ENCODE measurements at regions not wholly inside any gene's neighbourhood (a gene's known extent, or its start where the extent isn't known, plus 50 kb on each side); places are given as distances from the start of the nearest gene placed in this dataset.
"Not testable (repeated sequence)": the region's sequence is repeated elsewhere in the genome, so short reads cannot be mapped to it uniquely, and the experiment has no call there.

DNA sequence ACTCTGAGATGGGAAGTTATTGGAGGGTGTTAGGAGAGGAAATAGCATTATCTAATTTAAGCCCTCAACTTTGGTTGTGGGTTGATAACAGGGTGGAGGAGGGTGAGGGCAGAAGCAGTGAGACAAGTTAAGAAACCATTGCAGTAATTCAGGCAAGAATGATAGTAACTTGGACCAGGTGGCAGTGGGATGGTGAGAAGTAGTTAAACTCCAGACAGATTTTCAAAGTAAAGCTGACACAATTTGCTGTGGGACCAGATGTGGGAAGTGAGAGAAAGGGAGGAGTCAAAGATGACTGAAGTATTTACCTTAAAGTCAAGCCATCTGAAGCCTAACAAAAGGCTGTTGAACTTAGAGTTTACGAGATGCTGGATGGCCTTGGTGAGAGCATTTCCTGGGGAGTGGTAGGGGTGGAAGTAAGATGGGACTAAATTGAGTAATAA lies 163.2 kb upstream of the KLF7 start:
- no peak for DNase-seq (ENCODE audit: low spot score)

DNA sequence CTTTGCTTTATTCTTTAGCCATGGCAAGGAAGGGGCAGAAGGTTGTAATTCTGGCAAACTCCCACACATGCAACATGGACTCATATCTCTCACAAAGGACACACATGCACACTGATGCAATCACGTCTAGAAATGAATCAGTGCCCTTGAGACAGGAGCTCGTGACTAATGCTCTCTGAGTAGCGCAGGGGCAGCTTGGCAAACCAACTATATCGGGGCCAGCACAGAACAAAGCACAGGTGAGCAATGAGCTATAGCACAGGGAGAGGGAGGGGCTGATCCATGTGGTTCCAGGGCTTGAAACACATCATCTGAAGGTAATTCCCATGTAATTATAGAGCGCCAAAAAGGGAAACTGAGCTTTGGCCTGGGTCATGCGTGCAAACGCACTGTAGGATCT lies 165.2 kb upstream of the KLF7 start:
- DNase-seq (ENCODE audit: low spot score) = peak; percentile 97

DNA sequence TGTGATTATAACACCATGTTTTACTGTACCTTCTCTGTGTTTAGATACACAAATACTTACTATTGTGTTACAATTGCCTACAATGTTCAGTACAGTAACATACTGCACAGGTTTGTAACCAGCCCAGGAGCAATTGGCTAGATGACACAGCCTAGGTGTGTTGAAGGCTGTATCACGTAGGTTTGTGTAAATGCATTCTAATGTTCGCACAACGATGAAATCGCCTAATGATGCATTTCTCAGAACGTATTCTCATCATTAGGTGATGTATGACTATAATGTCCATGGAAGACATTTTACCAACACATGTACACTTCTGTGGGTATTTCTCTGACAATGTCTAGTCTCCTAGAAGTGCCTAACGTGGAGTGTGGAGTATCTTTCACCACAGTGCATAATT lies 165.9 kb upstream of the KLF7 start:
- DNase-seq (ENCODE audit: low spot score) = no peak

DNA sequence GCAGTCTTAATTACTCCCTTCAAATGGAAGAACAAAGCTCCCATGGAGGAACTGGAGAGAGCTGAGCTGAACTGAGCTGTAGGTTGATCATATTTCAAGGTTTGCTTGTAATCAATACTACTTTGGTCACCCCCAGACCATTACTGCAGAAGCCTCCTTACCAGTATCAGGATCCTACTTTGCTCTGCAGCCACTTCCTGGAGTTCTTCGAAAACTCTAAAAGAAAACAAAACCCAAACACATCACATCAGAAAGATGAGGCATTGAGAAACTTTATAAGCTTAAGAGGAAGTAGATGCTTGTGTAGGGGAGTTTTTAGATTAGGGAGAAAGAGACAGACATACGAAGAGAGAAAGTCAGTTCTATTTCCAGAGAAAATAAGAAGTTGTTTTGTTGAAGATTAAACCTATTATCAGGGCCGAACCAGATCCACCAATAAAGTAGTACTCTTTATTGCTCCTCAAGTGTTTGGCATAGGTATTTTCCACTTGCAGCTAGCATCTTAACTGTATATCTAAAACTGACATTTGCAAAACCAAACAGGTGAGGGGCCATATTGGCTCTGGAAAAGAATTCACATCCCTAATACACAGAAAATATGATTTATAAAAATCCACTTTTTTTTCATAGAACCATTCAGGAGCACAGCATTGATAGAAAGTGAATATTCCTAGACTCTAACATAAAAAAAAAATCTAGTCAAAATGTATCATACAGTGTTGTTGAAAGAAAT lies 166.9 kb upstream of the KLF7 start:
- DNase-seq (ENCODE audit: low spot score) = no peak

DNA sequence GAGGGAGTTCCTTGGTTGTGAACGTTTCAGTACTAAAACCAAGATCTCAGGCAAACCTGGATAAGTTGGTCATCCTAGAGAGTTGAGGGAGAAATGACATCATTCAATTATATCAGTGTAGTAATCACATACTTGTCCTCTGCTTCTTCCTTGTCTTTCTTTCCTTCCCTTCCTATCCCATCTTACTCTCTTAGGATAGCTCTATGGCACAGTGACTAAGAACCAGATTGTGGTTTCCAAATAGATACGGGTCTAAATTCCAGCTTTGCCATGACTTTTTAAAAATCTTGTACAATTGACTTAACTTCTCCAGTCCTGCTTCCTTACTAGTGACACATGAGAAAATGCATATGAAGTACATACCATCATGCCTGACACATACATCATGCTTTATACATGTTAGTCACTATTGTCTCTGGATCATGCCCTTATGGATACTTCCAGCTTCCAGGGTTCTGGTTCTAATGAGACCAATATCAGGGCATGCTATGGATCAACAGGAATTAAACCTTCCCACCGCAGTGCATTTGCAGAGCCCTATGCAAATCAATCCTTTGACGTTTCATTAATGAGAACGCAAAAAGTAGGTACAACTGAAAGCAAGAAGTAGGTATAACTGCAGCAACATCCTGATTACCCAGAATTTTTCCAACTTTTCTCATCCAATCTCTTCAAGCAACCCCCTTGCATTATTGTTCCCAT lies 168.0 kb upstream of the KLF7 start:
- no peak for DNase-seq (ENCODE audit: low spot score)

DNA sequence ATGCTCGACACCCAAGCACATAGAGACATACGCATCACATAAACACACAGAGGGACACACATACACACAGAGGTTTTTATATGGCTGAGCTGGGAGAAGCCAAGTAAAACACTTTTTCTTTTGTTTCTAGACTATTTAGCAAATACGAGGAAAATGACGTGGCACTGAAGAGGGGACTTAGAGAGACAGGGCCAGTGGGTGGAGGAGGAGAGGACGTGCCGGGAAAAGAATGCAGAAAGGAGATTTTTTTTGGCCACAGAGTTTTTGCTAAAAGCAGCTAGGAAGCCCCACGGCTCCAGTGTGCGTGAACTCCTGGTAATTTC lies 168.5 kb upstream of the KLF7 start:
- DNase-seq (ENCODE audit: low spot score) = peak; percentile 28

DNA sequence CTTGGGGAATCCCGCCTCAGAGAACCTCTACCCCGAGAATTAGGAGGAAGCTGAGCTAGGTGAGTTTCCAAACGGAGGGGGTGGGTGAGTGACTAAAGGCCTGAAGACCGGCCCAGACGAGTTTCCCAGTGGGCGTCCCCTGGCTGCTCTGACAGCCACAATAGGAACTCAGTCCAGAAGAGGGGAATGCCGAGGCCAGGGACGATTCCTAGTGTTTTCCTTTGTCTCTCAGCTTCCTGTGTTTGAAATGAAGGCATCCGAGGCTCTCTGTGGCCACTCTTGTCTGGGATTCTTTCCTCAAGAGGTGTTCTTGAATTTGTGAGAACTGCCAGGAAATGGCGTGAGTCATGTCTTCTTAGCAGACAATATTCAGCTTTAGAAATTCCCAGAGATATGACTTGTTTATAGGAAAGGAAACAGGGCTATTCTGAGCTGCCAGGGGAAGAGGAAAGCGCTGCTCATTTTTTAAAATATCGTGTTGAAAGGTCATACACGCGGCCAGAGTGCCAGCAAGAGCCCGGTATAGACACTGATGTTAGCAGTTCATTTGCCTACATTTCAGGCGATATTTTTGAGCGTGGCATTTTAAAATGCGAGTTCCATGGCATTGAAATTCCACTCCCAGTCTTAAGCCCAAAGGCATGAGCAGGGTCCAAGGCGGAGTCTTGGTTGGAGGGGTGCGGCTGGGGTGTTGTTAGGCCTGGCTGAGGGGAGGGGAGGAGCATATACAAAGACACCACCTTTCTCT lies 169.1 kb upstream of the KLF7 start:
- DNase-seq (ENCODE audit: low spot score) = peak; percentile 97

DNA sequence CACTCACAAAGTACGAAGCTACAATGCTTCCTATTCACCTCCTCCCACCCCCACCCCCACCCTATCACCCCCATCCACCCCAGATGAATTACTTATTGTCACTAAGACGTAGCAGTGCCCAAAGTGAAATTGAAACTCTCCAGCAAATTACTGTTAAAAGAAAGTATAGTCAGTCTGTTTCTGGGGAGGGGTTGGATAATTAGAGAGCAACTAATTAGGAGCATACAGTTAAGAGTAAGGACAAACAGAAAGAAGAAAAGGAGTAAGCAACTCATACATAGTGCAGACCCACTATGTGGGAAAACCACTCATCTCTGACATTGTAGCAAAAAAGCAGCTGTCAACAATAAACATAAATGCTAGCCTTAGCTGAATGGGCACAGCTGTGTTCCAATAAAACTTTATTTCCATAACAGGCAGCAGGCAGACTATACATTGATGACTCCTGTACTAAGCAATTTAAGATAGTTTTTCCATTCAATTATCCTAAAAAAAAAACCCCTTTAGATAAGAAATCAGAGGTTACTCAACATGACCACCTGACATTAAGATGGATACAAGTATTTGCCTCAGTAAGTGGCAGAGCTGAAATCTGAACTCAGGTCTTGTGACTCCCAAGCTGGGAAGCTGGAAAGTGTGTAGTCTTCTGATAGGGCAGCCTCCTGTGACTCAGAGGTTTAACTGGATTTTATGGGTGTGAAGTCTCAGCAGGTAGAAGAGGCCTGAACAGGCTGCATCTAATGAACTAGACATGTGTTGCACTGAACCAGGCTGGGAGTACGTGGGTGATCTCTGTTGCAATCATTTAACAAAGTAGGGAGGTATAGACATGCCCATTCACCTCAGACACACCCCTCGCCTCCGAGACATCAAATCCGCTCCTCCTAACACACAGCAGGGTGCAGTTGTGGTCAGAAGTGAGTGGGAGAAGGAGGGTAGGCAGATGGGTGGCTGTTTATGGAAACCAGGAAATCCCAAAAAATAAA lies 171.8 kb upstream of the KLF7 start:
- peak; percentile 53 for DNase-seq (ENCODE audit: low spot score)

DNA sequence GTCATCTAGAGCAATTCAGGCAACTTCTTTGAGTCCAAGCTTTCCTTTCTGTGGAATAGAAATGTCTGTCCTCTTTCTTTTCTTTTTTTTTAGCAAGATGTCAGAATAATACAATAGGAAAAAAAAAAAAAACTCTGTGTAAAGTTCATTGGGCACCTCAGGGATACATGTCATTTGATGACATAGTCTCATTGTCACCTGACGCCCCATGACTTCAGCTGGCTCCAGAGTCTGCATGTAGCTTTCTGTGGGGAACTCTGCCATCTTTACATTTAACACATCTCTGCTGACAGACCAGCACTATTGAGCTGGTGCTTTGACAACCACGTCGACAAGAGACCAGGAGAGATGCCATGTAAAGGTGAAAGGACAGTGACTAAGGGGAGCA lies 172.5 kb upstream of the KLF7 start:
- DNase-seq (ENCODE audit: low spot score) = no peak

DNA sequence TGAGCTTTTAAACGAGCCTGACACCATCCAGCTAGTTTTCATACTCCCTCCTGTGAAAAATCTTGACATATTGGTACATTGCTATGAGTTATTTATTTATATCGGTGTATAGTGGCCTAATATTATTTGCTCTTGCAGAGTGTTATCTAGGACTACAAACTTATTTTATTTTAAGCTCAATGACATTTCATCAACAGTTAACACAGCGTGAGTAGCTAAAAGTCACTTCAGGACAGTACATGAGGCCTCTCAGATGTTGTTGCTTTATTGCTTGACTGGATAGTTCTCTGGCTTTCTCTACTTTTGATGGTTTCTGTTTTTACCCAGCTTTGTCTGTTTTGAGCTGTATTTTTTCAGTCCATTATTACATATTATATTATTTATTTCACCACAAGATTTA lies 172.9 kb upstream of the KLF7 start:
- DNase-seq (ENCODE audit: low spot score) = no peak

DNA sequence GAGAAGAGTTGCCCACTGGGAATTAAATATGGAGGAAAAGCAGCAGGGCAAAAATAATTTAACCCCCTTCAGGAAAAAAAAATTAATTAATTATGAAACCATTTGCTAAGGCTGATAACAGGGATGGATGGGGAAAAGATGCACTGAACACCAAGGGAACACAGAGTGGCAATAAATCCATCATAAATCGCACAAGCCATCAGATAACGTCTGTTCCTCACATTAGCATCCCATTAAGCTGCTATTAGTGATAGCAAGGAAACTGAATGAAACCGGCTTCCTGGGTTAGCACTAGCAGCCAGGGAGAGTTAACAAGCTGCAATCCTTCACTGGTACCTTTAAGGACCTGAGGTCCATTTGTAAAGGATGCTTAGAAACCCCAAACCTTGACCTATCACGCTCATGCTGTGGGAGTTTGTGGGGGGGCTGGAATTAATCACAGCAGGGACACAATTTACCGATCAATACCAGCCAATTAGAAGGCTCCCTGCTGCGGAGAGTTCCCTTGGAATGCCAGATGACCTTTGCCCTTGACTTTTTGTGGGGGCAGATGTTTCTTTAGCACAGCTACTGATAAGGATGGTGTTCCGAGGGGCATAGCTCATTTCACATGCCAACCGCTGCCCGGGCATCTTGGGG lies 175.5 kb upstream of the KLF7 start:
- no peak for DNase-seq (ENCODE audit: low spot score)

DNA sequence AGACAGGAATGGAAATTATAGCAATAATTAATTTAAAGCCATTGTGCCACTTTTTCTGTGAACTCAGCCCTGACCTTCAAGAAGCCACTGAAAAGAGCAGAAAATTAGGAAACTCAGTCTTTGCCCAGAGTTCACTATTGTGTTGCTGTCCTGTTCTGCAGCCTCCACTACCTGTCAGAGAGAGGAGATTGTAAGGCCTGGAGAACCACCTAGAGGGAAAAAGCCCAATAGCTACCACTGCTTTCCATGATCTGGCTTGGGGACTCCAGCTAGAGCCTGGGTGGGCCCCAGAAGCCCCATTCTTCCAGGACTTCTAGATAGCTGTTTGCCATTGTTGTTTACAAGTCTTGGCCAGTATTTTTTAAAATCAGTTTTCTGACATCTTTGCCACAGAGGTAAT lies 176.1 kb upstream of the KLF7 start:
- no peak for DNase-seq (ENCODE audit: low spot score)

DNA sequence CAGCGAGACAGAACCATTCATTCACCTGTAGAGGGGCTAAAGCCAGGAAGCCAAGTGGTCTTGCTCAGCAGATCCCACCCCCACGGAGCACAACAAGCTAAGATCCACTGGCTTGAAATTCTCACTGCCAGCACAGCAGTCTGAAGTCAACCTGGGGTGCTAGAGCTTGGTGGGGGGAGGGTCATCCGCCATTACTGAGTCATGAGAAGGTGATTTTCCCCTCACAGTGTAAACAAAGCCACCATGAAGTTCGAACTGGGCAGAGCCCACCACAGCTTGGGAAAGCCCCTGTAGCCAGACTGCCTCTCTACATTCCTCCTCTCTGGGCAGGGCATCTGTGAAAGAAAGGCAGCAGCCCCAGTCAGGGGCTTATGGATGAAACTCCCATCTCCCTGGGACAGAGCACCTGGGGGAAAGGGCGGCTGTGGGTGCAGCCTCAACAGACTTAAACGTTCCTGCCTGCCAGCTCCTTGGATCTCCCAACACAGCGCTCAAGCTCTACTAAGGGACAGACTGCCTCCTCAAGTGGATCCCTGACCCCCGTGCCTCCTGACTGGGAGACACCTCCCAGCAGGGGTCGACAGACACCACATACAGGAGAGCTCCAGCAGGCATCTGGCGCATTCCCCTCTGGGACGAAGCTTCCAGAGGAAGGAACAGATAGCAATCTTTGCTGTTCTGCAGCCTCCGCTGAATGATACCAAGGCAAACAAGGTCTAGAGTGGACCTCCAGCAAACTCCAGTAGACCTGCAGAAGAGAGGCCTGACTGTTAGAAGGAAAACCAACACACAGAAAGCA lies 179.0 kb upstream of the KLF7 start:
- DNase-seq (ENCODE audit: low spot score) = not testable (repeated sequence)

DNA sequence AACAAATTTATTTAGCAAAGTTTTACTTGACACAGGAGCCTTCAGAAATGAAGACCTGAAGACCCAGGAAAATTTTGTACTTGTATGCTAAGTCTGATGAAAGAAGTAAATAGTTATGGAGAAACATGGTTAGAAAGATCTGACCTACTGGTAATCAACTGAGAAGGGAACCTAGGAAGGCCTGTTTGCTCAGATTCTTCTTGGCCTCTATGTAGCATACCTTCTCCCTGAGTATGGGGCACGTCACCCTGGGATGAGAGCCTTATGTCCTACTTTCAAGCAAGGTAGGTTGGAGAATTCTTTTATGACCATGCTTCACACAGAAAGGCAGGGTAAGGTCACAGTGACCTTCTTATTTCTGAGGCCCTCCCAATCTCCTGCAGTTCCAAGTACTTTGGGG lies 178.6 kb upstream of the CREB1 start:
- DNase-seq (ENCODE audit: low spot score) = no peak

DNA sequence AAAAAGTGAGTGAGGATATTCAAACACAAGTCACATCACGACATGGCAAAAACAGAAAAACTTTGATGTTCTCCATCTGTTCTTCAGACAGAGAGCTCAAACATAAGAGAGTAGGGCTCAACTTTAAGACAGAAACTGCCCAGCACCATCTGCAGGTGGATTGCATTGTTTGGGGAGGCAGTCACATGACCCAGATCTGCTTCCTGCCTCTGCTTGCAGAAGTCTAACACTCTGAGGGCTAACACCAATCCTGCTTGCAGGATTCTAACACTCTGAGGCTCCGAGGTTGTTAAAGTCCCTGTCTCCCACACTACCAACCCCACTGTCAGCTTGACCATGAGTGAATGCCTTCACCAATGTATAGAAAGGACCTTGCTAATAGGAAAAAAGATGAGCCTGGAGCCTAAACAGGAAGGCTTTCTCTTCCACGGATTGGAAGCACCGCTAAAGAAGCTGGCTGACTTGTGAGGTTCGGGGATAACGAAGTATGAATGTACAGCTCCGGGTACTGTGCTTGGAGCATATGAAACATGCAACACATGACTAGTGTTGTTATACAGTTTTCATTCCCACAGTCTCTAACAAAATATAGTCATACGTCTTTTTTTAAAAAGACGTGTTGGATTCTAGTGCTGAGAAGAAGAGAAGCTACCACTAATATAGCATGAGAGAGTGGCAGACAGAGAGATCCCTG lies 176.6 kb upstream of the CREB1 start:
- DNase-seq (ENCODE audit: low spot score) = no peak

DNA sequence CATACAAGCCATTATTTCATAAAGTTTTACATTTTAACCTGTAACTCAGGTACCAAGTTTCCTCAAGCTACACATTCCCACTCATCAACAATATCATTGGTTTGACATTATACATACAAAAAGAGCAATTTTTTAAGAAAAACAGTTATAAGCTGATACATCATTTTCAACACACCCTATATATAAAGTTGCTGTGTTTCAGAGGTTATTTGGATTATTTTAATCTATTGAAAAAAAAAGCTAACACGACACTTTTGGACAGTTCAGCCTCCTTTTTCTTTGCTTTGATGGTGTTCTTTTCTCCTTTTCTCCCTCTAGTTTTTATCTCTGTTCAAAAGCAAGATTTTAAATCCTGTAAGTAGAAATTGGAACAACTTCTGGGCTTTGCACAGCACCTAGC lies 175.9 kb upstream of the CREB1 start:
- DNase-seq (ENCODE audit: low spot score) = no peak

DNA sequence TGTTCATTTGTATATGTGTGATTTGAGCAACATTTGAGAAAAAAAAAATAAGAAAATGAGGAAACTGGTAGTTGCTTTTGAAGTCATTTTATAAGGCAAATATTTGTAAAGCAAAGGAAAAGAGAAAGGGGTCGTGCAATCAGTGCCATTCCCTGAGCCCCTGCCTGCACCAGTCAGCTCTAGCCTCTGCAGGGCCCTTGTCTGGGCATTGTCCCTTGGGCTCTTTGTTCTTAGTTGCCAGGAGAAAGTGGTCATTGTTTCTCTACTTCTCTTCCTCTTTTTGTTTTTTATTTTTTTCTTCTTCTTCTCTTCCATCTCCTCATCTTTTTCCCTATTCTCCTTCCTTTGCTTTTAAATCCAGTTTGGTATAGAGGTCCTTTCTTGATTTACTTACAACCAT lies 175.3 kb upstream of the CREB1 start:
- no peak for DNase-seq (ENCODE audit: low spot score)

DNA sequence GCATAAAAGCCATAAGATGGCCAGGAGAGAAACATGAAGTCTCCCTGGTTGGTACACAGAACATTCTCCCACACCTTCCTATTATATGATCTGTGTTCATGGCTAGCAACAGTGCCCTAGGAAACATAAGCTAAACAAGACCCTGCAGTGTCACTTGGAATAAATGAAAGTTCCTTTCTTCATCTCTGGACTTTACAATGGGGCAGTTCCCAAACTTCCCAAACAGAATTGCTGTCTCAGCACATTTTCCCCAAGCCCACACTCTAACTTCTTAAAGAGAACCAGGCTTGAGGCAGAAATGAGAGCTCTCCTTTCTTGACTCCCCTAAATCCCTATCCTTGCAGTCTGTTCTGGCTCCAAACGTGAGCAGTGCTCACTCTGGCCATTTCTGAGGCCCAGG lies 173.2 kb upstream of the CREB1 start:
- DNase-seq (ENCODE audit: low spot score) = no peak

DNA sequence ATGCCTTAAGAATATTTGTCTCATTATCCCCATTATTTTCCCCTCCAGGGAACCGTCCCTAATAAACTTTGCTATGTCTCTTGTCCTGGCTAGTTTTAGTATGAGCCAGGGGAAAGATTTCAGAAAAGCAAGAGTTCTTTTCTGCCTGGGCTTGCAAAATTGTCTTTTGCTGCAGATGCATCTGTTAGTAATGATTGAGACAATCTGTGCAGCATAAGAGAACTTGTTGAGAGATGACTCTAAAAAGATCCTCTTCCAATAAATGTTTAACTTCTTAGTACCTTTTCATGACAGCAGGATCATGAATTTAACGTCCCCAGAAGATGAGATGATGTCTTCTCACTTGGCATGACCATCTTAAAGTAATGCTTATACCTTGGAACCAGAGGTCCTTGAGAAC lies 172.5 kb upstream of the CREB1 start:
- DNase-seq (ENCODE audit: low spot score) = no peak

DNA sequence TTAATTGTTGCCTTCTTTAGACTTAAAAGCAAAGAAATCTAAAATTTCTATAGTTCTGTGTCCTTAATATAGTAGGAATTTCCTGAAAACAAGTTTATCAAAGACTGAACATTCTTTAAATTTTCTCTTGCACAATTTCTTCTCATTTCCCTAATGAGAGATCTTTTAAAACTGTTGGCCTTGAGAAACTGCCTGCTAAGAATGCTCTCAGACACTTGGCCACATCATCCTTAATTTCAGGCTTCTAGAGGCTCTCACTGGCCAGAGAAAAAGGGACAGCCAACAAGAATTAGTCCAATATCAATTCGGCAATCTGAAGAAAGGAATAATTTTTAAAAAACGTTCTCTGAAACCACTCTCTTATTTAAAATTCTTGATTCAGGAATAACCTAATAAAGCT lies 167.0 kb upstream of the CREB1 start:
- DNase-seq (ENCODE audit: low spot score) = no peak

Data from RKO (cell line).